NCI-H460 (cell line): ENCODE measurements at regions not wholly inside any gene's neighbourhood (a gene's known extent, or its start where the extent isn't known, plus 50 kb on each side); places are given as distances from the start of the nearest gene placed in this dataset.
A peak's percentile ranks its signal among the peaks of the same experiment; 100 is the strongest.

ENCODE experiments used
- DNase-seq: peaks from one replicate; pipeline ENCODE4 v3.0.0-alpha.2; 2016; ENCODE audit warnings: low read depth; ENCODE audit errors: extremely low read depth

DNA sequence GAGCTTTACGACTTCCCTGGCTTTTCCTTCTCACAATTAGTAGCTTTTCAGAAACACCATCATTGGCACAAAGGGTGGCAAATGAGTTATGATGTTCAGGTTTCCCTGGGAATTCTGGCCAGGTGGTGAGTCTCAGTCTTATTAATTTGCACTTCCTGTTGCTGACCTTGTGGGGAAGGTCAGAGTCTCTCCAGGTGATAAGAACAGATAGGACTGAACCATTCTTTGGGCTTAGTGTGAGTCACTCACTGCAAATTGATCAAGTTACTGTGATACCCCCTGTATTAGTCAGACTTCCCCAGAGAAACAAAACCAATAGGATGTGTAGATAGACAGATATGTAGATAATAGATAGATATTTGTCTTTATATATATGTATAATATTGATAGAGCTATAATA, 53.8 kb upstream of the RANBP3L start:
- DNase-seq = no peak

DNA sequence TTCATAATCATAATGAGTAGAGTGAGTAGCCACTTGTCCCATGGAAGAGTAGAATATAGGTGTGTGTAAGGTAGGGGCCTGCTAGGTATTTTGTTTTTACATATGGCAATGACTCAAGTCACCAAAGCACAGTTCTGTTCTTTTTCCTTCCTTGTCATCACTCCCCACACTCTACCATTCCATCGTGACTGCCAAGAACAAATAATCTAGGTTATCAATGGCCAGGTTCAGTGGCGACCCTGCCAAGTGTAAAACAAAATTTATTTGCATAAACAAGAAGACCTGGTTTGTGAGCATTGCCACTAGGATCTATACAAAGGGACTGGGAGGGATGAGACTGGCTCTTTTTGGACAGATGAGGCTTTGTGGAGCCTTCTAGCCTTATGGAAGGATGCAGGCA, 55.2 kb upstream of the RANBP3L start:
- DNase-seq = no peak

DNA sequence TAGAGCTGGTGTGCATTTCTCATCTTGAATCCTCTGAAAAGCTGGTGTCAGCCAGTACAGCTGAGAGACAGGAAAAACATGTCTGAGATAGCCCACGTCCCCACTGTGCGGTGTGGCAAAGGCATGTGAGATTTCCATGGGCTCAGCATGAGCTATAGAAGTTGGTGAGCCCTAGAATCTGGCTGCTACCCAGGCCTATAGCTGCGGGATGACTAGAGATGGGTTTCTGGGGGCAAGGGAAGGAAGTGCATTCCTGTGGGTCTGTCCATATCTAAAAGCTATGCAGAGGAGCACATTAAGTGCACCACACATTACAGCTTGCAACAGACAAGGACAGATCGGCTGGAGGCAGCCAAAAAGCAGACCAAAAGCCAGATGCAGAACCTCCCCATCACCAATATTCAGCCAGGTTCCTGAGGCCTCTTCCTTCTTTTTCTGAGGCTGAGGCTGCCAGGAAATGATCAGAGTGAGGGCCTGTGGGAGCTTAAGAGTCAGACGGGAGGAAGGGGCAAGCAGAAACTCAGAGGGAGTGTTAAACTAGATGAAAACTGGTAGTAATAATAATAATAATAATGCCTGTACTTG, 55.8 kb upstream of the RANBP3L start:
- no peak for DNase-seq

DNA sequence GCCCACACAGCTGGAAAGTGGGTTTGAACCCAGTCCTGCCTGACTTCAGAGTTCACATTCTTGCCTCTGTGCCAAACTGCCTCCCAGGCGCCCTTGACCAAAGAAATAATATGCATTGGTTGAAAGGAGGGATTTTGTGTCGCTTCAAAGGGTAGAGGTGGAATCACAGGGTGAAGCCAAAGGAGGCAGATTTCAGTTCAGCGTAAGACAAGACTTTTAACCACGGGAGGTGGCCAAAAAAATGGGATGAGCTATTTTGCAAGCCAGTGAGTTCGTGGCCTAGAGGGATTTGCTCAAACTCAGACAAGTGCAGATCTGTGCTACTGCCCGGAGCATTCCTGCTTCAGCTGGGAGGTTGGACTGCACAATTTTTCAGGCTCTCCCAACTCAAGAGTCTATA, 57.6 kb upstream of the RANBP3L start:
- no peak for DNase-seq

DNA sequence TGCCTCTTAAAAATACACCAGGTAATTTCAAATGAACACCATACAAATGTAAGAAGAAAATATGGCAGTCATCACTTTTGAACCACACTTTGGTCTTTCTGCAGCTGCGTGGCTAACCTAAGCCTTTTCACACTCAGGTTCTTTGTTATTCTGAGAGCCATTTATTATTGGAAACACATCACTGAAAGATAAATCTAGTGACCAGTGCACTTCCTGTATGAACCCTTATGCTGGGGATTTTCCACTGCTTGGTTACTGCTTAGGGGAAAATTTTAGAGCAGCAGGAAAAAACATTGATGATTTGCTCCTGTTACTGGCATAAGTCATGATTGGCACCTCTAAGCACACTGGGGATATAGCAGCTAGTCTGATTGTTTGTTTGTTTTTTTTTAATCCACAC, 58.6 kb upstream of the RANBP3L start:
- DNase-seq = no peak

DNA sequence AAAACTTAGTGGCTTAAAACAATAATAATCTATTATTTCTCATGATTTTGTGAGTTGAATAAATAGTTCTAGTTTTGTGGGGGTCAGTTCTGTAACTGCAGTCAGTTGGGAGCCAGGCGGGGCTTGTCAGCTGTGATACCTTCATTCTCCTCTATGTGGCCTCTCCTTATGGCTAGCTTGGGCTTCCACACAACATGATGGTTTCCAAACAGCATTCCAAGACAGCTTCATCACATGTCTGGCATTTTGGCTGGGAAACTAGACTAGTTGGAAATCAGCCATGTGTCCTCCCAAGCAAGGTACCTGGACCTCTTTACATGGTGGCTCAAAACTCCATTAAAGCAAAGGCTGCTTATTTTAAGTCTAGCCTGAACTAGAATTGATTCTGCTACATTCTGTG, 61.4 kb upstream of the RANBP3L start:
- DNase-seq = no peak

DNA sequence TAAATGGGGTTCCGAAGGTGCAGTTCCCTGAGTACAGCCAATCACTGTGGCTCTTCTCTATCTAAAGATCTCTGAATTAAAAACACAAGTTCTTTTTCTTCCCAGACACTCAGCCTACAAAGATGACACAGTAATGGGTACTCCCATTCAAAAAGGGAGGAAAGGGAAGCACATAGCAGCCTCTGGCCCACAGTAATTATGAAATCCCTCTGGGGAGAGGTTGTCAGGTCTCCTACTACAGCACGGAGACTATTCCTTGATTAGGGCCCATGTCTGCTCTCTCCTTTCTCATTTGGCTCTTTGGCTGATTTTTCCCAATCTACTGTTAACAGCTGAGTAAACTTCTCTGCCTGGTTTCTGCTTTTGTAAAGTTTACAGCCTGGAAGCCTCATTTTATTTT, 62.0 kb upstream of the RANBP3L start:
- DNase-seq = no peak

DNA sequence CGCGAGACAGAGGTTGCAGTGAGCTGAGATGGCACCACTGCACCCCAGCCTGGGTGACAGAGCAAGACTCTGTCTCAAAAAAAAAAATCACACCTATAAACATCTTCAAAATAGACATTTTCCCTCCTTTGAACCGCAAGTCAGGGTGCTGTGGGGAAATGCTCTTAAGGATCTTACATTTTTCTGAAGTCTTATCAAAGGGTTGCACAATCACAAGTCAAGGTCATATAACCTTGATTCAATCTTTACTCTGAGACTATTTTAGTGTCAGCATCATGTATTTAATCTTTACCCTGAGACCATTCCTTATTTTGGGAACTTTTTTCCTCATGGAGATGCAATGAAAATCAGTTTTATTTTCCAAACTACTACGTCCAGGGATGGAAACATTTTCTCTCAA, 62.8 kb upstream of the RANBP3L start:
- no peak for DNase-seq

DNA sequence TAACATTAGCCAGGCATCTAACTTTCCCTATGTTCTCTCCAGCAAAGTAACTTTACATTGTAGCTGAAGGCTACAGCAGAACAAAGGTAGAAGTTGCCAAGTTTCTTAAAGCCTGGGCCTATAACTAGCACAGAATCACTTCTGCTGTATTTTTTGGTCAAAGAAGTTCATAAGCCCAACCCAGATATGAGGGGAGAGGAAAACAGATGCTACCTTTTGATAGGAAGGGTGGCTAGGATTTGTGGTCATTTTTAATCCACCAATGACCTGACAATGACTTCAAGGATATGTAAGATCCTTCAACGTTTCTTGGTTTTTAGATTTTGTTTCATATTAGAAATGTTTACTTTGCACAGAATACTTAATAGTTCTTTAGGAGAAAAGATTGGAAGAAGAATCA, 64.2 kb upstream of the RANBP3L start:
- no peak for DNase-seq

DNA sequence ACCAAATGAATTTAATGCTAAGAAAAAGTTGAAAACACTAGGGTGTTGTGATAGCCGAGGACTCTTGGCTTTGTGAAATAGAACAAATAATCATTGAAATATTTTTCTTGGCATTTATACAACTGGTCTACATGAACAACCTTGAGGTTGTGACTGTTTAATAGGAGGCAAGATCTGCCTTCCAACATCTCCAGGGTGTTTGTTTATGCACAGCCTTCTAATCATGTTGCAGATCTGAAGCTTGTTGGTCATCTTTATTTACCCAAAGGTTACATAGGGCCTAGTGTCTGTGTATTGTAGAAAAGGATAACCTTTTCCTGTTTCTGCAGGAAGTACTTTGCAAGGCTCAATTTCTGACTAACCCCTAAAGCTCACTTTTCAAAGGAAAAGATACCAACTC, 65.2 kb upstream of the RANBP3L start:
- no peak for DNase-seq

DNA sequence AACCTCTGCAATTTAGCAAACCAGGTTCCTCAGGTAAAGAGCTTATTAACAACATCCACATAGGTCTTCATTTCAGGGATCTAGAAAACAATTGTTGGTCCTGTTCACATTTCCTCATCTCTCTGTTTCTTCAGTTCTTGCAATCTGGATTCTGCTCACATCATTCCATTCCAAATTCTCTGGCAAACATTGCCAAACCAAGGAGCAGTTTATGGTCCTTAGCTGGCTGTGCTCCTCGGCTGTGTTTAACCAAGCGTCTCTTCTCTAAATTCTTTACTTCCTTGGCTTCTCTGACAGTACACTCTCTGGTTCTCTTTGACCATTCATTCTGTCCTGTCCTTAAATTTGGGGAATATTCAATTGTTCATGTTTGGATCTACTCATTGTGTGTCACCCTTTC, 65.8 kb upstream of the RANBP3L start:
- DNase-seq = no peak

DNA sequence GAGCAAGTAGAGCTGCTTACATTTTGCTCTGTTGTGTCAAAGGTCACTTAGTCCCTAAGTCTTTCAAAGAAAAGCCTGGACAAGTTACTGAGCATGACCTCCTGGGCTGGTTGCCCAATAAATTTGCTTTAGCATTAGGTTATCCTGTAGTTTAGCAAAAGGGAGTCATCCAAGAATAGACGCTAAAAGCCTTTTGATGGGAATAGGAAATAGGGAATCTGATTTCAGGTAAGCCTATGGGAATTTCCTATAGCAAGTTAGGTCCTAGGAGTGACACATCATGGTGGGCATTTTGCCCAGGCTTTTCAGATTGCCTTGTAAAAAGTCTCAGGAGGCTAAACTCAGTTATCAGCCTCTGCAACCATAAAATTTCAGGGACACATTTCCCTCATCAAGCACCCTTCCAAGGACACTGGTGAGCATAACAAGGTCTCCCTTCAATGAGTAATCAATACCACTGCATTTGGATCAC, 67.6 kb upstream of the RANBP3L start:
- no peak for DNase-seq

DNA sequence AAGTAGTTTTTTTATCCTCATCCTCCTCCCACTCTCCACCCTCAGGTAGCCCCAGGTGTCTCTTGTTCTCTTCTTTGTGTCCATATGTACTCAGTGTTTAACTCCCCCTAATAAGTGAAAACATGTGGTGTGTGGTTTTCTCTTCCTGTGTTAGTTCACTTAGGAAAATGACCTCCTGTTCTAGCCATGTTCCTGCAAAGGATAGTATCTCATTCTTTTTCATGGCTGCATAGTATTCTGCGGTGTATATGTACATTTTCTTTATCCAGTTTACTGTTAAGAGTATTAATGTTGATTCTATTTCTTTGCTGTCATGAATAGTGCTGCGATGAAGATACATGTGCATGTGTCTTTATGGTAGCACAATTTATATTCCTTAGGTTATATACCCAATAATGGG, 68.4 kb upstream of the RANBP3L start:
- DNase-seq = no peak

DNA sequence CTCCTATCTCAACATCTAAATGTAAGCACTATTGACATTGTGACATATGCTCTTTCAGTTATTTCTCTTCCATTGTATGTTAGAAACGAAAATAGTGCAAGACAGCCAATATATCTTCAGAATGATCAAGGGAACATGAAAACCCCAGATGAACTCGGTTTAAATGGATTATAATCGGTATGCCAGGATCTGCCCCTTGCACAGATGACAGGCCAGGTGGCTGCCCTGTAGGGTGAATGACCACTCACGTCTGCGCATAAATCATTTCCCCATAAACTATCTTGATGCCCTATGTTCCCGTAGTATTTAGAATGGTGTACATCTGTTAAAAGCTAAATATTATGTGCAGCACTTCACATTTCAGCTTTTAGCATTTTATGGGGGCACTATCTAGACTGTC, 69.7 kb upstream of the RANBP3L start:
- no peak for DNase-seq

DNA sequence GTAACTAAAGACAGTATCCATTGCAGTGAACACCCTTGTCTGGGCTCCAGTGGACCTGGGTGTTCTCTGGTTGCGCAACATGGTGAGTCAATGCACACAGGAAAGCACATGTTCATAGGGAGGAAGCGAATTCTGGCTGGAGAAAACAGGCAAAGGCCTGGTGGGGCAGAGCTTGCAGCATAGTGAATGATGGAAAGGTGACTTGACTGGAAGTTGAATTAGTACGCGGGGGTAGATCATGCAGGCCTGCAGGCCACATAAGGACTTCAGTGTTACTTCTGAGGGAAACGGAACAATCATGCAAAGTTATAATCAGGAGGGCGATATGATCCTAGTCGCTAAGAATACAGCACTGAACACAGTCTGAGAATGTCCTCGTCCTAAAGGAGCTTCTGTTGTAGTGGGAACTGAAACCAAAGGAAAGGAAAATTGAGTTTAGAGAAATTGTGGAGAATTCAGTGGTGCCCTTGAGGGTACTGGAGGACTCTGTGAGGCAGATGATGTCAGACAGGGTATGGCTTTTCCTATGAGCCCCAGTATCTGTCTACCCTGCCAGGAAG, 71.9 kb upstream of the RANBP3L start:
- DNase-seq = peak; percentile 59

DNA sequence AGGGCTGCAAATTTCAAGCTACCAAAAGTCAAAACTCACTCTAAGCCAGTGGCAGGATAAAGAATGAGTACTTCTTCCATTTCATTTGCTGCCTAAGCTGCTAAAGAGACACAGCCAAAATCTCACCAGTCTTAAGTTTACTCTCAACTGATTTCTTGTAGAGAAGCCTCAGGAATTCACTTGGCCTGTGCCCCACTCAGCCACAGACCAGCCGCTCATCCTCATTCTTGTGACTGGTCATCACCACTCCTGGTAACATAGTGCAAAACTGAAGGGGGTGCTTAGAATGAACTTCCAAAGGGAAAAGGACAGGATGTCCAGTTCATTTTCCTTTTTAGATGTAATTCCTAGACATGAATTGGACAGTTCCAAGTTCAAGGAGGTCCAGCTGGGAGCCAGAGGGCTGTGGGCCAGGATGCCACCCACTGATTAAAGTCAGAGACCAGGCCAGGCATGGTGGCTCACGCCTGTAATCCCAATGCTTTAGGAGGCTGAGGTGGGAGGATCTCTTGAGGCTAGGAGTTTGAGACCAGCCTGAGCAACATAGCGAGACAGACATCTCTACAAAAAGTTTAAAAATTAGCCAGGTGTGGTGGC, 72.7 kb upstream of the RANBP3L start:
- DNase-seq = no peak

DNA sequence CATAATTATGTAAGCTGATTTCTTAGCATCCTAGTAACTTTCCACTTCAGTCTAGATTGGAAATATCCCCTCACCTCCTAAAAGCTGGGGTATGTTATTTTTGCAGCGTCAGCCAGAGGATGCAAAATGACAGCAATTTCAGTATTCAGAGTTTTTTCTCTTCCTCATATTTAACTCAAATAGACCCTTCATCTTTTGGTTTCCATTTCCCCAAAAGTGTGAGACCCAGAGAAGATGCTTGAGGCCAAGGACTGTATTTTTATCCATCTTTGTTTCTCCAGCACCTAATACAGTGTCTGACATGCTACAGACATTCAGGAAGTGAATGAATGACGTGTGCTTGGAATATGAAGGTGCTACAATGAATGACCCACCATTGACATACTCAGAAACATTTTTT, 75.5 kb upstream of the RANBP3L start:
- DNase-seq = no peak

DNA sequence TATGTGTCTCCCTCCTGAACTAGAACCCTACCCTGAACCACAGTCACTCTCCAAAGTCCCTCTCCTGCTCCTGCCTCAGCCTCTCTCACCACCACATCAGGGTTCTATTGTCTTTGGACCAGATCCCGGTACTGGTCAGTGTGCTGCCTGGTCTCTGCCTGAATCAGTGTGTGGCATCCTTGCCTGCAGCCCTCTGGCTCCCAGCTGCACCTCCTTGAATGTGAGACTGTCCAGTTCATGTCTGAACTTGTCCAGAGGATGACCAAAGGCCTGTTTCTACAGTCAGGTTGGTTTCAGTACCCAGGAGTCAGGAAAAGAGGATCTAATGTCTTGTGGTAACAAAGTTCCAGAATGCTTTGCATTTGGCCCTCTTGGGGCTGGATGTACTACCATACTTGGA, 76.8 kb upstream of the RANBP3L start:
- DNase-seq = no peak

DNA sequence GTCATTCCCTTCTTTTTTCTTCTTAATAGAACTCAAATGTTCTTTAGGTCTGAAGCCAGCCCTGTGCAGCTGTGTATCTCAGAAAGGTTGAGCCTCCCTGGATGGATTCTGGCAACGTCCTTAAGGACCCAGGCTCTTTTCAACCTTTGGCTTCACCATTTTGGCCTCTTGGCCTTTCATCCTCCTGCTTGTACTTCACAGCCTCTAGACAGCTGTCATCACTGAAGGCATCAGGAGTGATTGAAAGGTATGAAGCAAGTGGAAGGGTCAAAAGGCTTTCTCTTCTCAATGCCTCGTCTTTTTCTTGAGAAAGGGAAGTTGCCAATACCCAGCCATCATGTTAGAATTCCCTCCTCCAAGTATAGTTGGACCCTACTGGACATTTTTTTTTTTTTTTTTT, 81.2 kb upstream of the RANBP3L start:
- DNase-seq = no peak

DNA sequence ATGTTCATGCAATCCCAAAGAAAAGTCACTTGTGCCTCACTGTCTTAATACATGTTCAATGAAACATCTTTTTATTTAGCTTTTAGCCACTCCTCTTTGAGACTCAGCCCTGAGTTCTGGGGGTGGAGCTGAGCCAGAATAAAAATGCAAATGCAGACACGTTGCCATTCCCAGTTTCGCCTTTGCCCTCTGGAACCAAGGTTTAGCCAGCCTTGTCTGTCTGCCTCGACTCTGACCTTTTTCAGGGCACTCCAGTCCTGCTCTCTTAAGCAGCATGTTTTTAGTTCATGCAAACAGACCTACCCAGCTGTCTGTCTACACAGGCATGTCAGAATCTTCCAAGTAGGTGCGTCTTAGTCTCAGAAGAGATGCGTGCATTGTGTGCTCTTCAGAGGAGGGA, 82.2 kb upstream of the RANBP3L start:
- no peak for DNase-seq

DNA sequence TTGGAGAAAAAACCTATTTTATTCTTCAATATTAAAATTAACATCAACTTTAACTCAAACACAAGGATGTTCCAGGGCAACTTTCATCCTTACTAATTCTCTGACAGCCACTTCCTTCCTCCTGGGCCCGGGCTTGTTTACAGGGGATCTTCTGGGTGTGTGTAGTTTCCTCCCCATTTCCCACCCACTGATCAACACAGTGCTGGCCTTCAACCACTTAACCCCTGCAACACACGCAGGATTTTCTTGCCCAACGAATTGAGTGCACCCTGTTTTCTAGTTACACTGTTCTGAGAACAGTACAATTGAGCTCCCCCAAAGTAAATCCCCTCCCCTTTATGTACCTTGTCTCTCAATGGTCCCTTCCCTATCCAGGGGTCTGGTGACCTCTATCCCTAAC, 83.1 kb upstream of the RANBP3L start:
- no peak for DNase-seq

DNA sequence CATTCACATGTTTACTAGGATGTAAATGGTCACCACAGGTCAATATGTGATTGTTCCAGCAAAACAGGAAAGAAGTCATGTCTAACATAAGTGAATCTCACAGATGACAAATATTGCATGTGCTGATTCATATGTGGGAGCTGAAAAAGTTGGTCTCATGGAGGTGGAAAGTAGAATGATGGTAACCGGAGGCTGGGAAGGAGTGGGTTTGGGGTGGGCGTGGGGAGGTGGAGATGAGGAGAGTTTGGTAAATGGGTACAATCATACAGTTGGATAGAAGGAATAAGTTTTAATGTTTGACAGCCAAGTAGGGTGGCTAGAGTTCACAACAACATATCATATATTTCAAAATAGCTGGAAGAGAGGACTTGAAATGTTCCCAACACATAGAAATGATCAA, 83.8 kb upstream of the RANBP3L start:
- no peak for DNase-seq

DNA sequence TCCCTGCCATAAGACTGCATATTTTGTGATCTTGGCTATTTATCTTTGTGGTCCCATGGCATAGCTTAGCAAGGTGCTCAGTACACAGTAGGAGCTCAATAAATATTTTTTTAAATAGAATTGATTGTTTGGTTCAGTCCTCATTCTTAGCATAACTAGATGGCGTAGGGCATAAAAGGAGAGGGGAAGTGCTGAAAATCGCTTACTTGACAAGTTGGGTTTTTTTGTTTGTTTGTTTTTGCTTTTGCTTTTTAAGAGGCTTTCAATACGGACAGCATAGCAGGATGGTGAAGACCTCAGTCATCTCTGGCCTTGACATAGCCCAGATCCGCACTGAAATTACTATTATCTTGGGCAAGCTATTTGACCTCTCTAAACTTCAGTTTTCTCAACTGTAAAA, 86.6 kb upstream of the RANBP3L start:
- no peak for DNase-seq
